ENCODE measurements at regions not wholly inside any gene's neighbourhood (a gene's known extent, or its start where the extent isn't known, plus 50 kb on each side); places are given as distances from the start of the nearest gene placed in this dataset.

DNA sequence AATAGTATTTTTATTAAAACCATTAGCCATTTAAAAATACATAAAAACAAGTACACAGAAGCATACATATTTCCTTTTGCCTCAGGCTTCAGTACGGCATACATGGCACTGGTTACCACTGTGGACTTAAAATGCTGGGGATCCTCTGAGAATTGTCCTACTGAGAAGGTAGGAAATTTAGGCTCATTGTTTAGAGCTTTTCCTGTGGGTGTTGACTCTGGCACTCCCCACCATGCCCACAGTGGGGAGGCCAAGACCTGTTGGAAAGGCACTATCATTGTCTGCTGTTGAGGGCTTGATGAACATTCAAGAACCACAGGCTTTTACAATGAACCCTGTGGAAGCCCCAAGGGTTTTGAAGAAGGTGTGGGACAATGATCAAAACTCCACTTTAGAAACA is 473.4 kb downstream of the BTBD3 start:
- TF ChIP-seq, protein P1, sequence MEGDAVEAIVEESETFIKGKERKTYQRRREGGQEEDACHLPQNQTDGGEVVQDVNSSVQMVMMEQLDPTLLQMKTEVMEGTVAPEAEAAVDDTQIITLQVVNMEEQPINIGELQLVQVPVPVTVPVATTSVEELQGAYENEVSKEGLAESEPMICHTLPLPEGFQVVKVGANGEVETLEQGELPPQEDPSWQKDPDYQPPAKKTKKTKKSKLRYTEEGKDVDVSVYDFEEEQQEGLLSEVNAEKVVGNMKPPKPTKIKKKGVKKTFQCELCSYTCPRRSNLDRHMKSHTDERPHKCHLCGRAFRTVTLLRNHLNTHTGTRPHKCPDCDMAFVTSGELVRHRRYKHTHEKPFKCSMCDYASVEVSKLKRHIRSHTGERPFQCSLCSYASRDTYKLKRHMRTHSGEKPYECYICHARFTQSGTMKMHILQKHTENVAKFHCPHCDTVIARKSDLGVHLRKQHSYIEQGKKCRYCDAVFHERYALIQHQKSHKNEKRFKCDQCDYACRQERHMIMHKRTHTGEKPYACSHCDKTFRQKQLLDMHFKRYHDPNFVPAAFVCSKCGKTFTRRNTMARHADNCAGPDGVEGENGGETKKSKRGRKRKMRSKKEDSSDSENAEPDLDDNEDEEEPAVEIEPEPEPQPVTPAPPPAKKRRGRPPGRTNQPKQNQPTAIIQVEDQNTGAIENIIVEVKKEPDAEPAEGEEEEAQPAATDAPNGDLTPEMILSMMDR (IDR thresholded peaks at IDR 0.05) = no peak
- no peak for TF ChIP-seq POLR2A (IDR thresholded peaks at IDR 0.05)
